Neural cell (in vitro differentiated cells): ENCODE measurements at regions not wholly inside any gene's neighbourhood (a gene's known extent, or its start where the extent isn't known, plus 50 kb on each side); places are given as distances from the start of the nearest gene placed in this dataset.

Source experiments
- H2AFZ ChIP-seq: fragments of 200-600, 300-800 bp; sonication (generic), shearing (Covaris generic); 2 replicates; pipeline ENCODE4 v1.6.0; 2014; ENCODE audit warnings: low read depth, mild to moderate bottlenecking, antibody characterized with exemption, low read length, moderate library complexity
- H3F3A ChIP-seq: fragments of 200-600 bp; shearing (Covaris generic); 2 replicates; pipeline ENCODE4 v1.6.1; 2016; ENCODE audit warnings: mild to moderate bottlenecking, moderate library complexity, mixed read lengths, antibody characterized with exemption, low read length; ENCODE audit not compliant: insufficient read depth, poor library complexity, severe bottlenecking
- H3K27ac ChIP-seq: fragments of 200-600, 300-800 bp; sonication (generic), shearing (Covaris generic); 2 replicates; pipeline ENCODE4 v1.5.1; 2014; ENCODE audit warnings: mild to moderate bottlenecking, low read length, moderate library complexity
- H3K27me3 ChIP-seq: fragments of 300-800, 200-600 bp; sonication (generic), shearing (Covaris generic); 2 replicates; pipeline ENCODE4 v1.6.0; 2014; ENCODE audit warnings: mild to moderate bottlenecking, low read depth, low read length, moderate library complexity; ENCODE audit not compliant: insufficient read depth
- H3K36me3 ChIP-seq: fragments of 300-800, 200-600 bp; sonication (generic), shearing (Covaris generic); 2 replicates; pipeline ENCODE4 v1.5.1; 2014; ENCODE audit warnings: mild to moderate bottlenecking, antibody characterized with exemption, low read length, moderate library complexity; ENCODE audit not compliant: insufficient read depth
- H3K4me2 ChIP-seq: fragments of 300-800, 200-600 bp; sonication (generic), shearing (Covaris generic); 2 replicates; pipeline ENCODE4 v1.6.0; 2014; ENCODE audit warnings: mild to moderate bottlenecking, low read length
- H3K4me3 ChIP-seq: fragments of 300-800, 200-600 bp; sonication (generic), shearing (Covaris generic); 2 replicates; pipeline ENCODE4 v1.5.1; 2014; ENCODE audit warnings: mild to moderate bottlenecking, low read length, moderate library complexity
- H3K79me2 ChIP-seq: fragments of 200-600 bp; shearing (Covaris generic); replicated peaks from 2 replicates; pipeline ENCODE4 v1.6.0; 2014; ENCODE audit warnings: mild to moderate bottlenecking, low read length, moderate library complexity; ENCODE audit not compliant: insufficient read depth
- H3K9ac ChIP-seq: fragments of 300-800, 200-600 bp; sonication (generic), shearing (Covaris generic); 2 replicates; pipeline ENCODE4 v1.6.1; 2016; ENCODE audit warnings: mild to moderate bottlenecking, low read length, mixed read lengths
- H3K9me2 ChIP-seq: fragments of 200-600 bp; shearing (Covaris generic); 2 replicates; pipeline ENCODE4 v1.6.1; 2016; ENCODE audit warnings: mild to moderate bottlenecking, low read length, mixed read lengths; ENCODE audit not compliant: insufficient read depth
- H3K9me3 ChIP-seq: fragments of 200-600, 300-800 bp; sonication (generic), shearing (Covaris generic); 2 replicates; pipeline ENCODE4 v1.6.1; 2016; ENCODE audit warnings: mild to moderate bottlenecking, mixed run types, low read length, moderate library complexity, mixed read lengths
- H4K20me1 ChIP-seq: fragments of 200-600 bp; shearing (Covaris generic); 2 replicates; pipeline ENCODE4 v1.6.1; 2016; ENCODE audit warnings: mild to moderate bottlenecking, mixed run types; ENCODE audit not compliant: insufficient read depth
- CTCF ChIP-seq: fragments of 450-650 bp; IDR thresholded peaks from 2 replicates; pipeline ENCODE4 v1.5.1; 2014; ENCODE audit warnings: antibody characterized with exemption, mild to moderate bottlenecking, moderate library complexity; ENCODE audit not compliant: poor library complexity, severe bottlenecking
- EP300 ChIP-seq: fragments of 450-650 bp; conservative IDR thresholded peaks from 2 replicates; pipeline ENCODE4 v1.6.1; 2014; ENCODE audit warnings: antibody characterized with exemption, mild to moderate bottlenecking, moderate library complexity; ENCODE audit not compliant: poor library complexity, severe bottlenecking
- EZH2 ChIP-seq: fragments of 200-600, 300-800 bp; shearing (Covaris generic), sonication (generic); IDR thresholded peaks from 2 replicates; pipeline ENCODE4 v1.6.1; 2014; ENCODE audit warnings: antibody characterized with exemption, low read length, borderline replicate concordance, mild to moderate bottlenecking; ENCODE audit not compliant: insufficient read depth, poor library complexity, severe bottlenecking
- MXI1 ChIP-seq: fragments of 450-650 bp; conservative IDR thresholded peaks from 2 replicates; pipeline ENCODE4 v1.6.1; 2014; ENCODE audit warnings: antibody characterized with exemption, mild to moderate bottlenecking; ENCODE audit not compliant: poor library complexity, severe bottlenecking
- POLR2AphosphoS5 ChIP-seq: IDR thresholded peaks from 2 replicates; pipeline ENCODE4 v1.6.1; 2012
- RAD21 ChIP-seq: fragments of 450-650 bp; conservative IDR thresholded peaks from 2 replicates; pipeline ENCODE4 v1.6.1; 2014; ENCODE audit warnings: antibody characterized with exemption, mild to moderate bottlenecking, moderate library complexity
- REST ChIP-seq: IDR thresholded peaks from 2 replicates; pipeline ENCODE4 v1.6.1; 2012; ENCODE audit warnings: borderline replicate concordance
- SMC3 ChIP-seq: fragments of 450-650 bp; conservative IDR thresholded peaks from 2 replicates; pipeline ENCODE4 v1.6.1; 2014; ENCODE audit warnings: antibody characterized with exemption, mild to moderate bottlenecking, moderate library complexity; ENCODE audit not compliant: poor library complexity
- TAF1 ChIP-seq: IDR thresholded peaks from 2 replicates; pipeline ENCODE4 v1.6.1; 2012; ENCODE audit warnings: low read depth

DNA sequence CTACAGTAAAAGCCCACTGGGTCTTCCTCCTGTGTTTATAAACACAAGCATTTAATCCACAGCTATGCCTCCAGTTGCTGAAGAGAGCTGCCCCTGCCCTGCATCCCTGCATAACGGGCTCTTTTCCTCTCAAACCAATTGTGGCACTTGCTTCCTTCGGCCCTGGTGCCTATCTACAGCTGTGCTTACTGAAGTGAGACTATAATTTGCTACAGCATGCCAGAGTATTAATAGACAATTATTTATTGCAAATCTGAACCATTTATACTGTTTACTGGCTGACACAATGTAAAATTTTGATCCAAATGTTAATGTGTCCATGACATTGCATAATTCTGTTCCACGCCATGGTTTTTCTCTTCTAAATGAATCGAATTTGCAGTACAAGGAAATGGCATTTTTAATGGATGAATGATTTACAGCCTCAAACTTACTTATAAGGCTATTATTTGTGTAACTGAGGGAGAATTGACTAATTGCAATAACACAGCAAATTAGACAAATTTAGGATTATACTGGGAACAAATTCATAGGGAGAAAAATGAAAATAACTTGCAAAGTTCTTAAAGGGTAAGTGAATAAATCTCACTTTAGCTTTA is 457.0 kb upstream of the HNRNPA3 start:
- Histone ChIP-seq H3K4me3 (no peak overlapping the region), H3K36me3 (no peaks in the 10 kb centered on the region), H4K20me1 (no peaks in the 10 kb centered on the region), H3K4me2 (no peak overlapping the region), H3K9ac (no peak overlapping the region), H3K9me3 (no peaks in the 10 kb centered on the region), H3K27me3 (no peaks in the 10 kb centered on the region), H3F3A (no peaks in the 10 kb centered on the region), H3K27ac (no peak overlapping the region), H3K79me2 (no peaks in the 10 kb centered on the region), H2AFZ (no peak overlapping the region), H3K9me2 (no peaks in the 10 kb centered on the region)
- TF ChIP-seq EZH2 = no peak
- no peak for TF ChIP-seq REST
- no peak for TF ChIP-seq EP300
- no peak for TF ChIP-seq CTCF
- no peak for TF ChIP-seq SMC3
- TF ChIP-seq POLR2AphosphoS5 = no peak
- no peak for TF ChIP-seq MXI1
- no peak for TF ChIP-seq RAD21
- TF ChIP-seq TAF1 = no peak

- Histone ChIP-seq H3K9me3 (no peaks in the 10 kb centered on the region), H3K4me3 (no peak overlapping the region), H2AFZ (no peak overlapping the region), H3K79me2 (no peaks in the 10 kb centered on the region), H3K27me3 (no peaks in the 10 kb centered on the region), H3K4me2 (no peak overlapping the region), H3K9ac (no peak overlapping the region), H3K27ac (no peak overlapping the region), H4K20me1 (no peaks in the 10 kb centered on the region), H3F3A (no peaks in the 10 kb centered on the region), H3K36me3 (no peaks in the 10 kb centered on the region), H3K9me2 (no peaks in the 10 kb centered on the region)
- no peak for TF ChIP-seq EZH2
- TF ChIP-seq RAD21 = no peak
- no peak for TF ChIP-seq MXI1
- TF ChIP-seq POLR2AphosphoS5 = no peak
- TF ChIP-seq TAF1 = no peak
- TF ChIP-seq SMC3 = no peak
- no peak for TF ChIP-seq EP300
- no peak for TF ChIP-seq CTCF
- TF ChIP-seq REST = no peak
These were observed 454.2 kb upstream of the HNRNPA3 start for GRCh38 chr2:176758426-176758825.
